ENCODE measurements at regions not wholly inside any gene's neighbourhood (a gene's known extent, or its start where the extent isn't known, plus 50 kb on each side); places are given as distances from the start of the nearest gene placed in this dataset.

GRCh38 chr6:140854318-140854717, 1278.4 kb upstream of the GJE1 start:
- no peak for DNase-seq

GRCh38 chr6:140850438-140850837, 1282.3 kb upstream of the GJE1 start:
- DNase-seq: no peak

- no peak for DNase-seq
Observed at GRCh38 chr6:140849456-140849855, 1283.3 kb upstream of the GJE1 start.

GRCh38 chr6:140847262-140847645, 1285.5 kb upstream of the GJE1 start:
- no peak for DNase-seq

GRCh38 chr6:140846503-140847261, 1286.0 kb upstream of the GJE1 start:
- no peak for DNase-seq

- no peak for DNase-seq
Observed at GRCh38 chr6:140845701-140846100, 1287.0 kb upstream of the GJE1 start.

- no peak for DNase-seq
Observed at GRCh38 chr6:140844167-140844566, 1288.6 kb upstream of the GJE1 start.

GRCh38 chr6:140833408-140833807, 1299.3 kb upstream of the GJE1 start:
- DNase-seq: no peak

GRCh38 chr6:140830666-140831065, 1302.1 kb upstream of the GJE1 start:
- DNase-seq: no peak

GRCh38 chr6:140828856-140829255, 1303.9 kb upstream of the GJE1 start:
- no peak for DNase-seq

- DNase-seq: no peak
Observed at GRCh38 chr6:140827593-140827992, 1305.1 kb upstream of the GJE1 start.

- DNase-seq: no peak
Observed at GRCh38 chr6:140825731-140826130, 1307.0 kb upstream of the GJE1 start.

GRCh38 chr6:140824595-140824994, 1308.1 kb upstream of the GJE1 start:
- no peak for DNase-seq

- no peak for DNase-seq
Observed at GRCh38 chr6:140821196-140821595, 1311.5 kb upstream of the GJE1 start.

GRCh38 chr6:140817176-140817575, 1315.5 kb upstream of the GJE1 start:
- DNase-seq: no peak

- no peak for DNase-seq
Observed at GRCh38 chr6:140816681-140817080, 1316.0 kb upstream of the GJE1 start.

GRCh38 chr6:140812636-140813035, 1320.1 kb upstream of the GJE1 start:
- no peak for DNase-seq

- DNase-seq: no peak
Observed at GRCh38 chr6:140811642-140812041, 1321.1 kb upstream of the GJE1 start.

- DNase-seq: no peak
Observed at GRCh38 chr6:140809694-140810101, 1323.0 kb upstream of the GJE1 start.

GRCh38 chr6:140806431-140806830, 1326.3 kb upstream of the GJE1 start:
- no peak for DNase-seq

GRCh38 chr6:140794544-140794943, 1338.2 kb upstream of the GJE1 start:
- DNase-seq: no peak

- no peak for DNase-seq
Observed at GRCh38 chr6:140790109-140790508, 1342.6 kb upstream of the GJE1 start.

- DNase-seq: no peak
Observed at GRCh38 chr6:140789466-140789865, 1343.3 kb upstream of the GJE1 start.

- DNase-seq: no peak
Observed at GRCh38 chr6:140785926-140786325, 1346.8 kb upstream of the GJE1 start.

GRCh38 chr6:140784573-140784972, 1348.2 kb upstream of the GJE1 start:
- DNase-seq: no peak
